ENCODE measurements at regions not wholly inside any gene's neighbourhood (a gene's known extent, or its start where the extent isn't known, plus 50 kb on each side); places are given as distances from the start of the nearest gene placed in this dataset.
"Not testable (repeated sequence)": the region's sequence is repeated elsewhere in the genome, so short reads cannot be mapped to it uniquely, and the experiment has no call there.

- no peak overlapping the region for H3K27ac ChIP-seq (ENCODE audit: low read length)
- DNase-seq, result no peak
- no peak overlapping the region for H3K4me3 ChIP-seq (ENCODE audit: low read length)
- H3K27me3 ChIP-seq (ENCODE audit: control insufficient read depth, insufficient read depth, low read length), result no peaks in the 10 kb centered on the region
- 56% methylated on average over 1 of the region's 3 CpGs for whole genome bisulfite sequencing (ENCODE audit: insufficient coverage, low lambda C conversion rate)
- no peaks in the 10 kb centered on the region for H3K4me1 ChIP-seq (ENCODE audit: control insufficient read depth, insufficient read depth, low read length)
- no peaks in the 10 kb centered on the region for H3K36me3 ChIP-seq (ENCODE audit: control insufficient read depth, insufficient read depth, low read length)
- H3K9me3 ChIP-seq (ENCODE audit: control insufficient read depth, low read depth, low read length), result no peaks in the 10 kb centered on the region
These were observed 238.0 kb upstream of the DDI1 start for GRCh38 chr11:103798446-103798845.

DNA sequence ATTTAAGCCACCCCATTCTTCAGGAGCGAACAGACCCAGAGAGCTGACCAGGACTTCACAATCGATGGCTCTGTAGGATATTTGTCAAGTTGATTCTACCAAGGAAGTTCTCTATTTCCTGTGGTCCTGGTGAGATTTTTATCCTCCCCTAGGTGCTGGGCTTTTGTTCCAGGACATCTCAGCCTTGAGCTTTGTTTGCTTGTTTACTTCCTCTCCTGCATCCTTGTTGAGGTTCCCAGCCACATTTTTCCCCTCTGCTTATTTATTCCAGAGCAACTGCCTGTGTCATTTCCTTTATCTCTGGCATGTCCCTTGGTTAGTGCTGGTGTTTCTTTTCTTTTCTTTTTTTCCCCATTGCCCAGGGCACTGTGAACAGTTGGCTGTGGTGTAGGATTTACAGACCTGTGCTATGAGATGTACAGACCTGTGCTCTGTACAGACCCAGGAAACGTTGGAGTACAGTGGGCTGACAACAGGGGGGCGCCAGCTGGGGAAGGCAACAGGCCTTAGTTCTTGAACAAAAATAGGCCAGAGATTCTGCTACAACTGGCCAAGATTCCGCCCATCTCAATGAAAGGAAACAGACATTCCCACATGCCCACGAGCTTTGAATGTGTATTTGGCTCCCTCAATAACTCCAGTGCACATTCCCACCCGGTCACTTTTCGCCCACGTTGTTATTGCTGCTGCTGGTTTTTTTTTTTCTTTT, 235.9 kb upstream of the DDI1 start:
- H3K36me3 ChIP-seq (ENCODE audit: control insufficient read depth, insufficient read depth, low read length), result no peaks in the 10 kb centered on the region
- no peak overlapping the region for H3K27ac ChIP-seq (ENCODE audit: low read length)
- H3K27me3 ChIP-seq (ENCODE audit: control insufficient read depth, insufficient read depth, low read length), result no peaks in the 10 kb centered on the region
- H3K4me1 ChIP-seq (ENCODE audit: control insufficient read depth, insufficient read depth, low read length), result no peaks in the 10 kb centered on the region
- 92% methylated on average over 3 of the region's 9 CpGs for WGBS (ENCODE audit: insufficient coverage, low lambda C conversion rate)
- no peaks in the 10 kb centered on the region for H3K9me3 ChIP-seq (ENCODE audit: control insufficient read depth, low read depth, low read length)
- DNase-seq, result no peak
- H3K4me3 ChIP-seq (ENCODE audit: low read length), result no peak overlapping the region

GRCh38 chr11:103803062-103803461, 233.4 kb upstream of the DDI1 start:
- H3K27ac ChIP-seq (ENCODE audit: low read length), result no peak overlapping the region
- H3K4me1 ChIP-seq (ENCODE audit: control insufficient read depth, insufficient read depth, low read length), result no peaks in the 10 kb centered on the region
- WGBS (ENCODE audit: insufficient coverage, low lambda C conversion rate), result no CpG with 5 or more reads among the region's 3 CpGs

GRCh38 chr11:103805688-103806009, 230.8 kb upstream of the DDI1 start:
- Histone ChIP-seq H3K27ac (ENCODE audit: low read length) (no peak overlapping the region), H3K4me1 (ENCODE audit: control insufficient read depth, insufficient read depth, low read length) (no peaks in the 10 kb centered on the region), H3K27me3 (ENCODE audit: control insufficient read depth, insufficient read depth, low read length) (no peaks in the 10 kb centered on the region), H3K9me3 (ENCODE audit: control insufficient read depth, low read depth, low read length) (no peaks in the 10 kb centered on the region), H3K36me3 (ENCODE audit: control insufficient read depth, insufficient read depth, low read length) (no peaks in the 10 kb centered on the region), H3K4me3 (ENCODE audit: low read length) (no peak overlapping the region)
- DNase-seq, result no peak

More at GRCh38 chr11:103803062-103803461, 233.4 kb upstream of the DDI1 start:
- Histone ChIP-seq H3K36me3 (ENCODE audit: control insufficient read depth, insufficient read depth, low read length) (no peaks in the 10 kb centered on the region), H3K4me3 (ENCODE audit: low read length) (no peak overlapping the region), H3K9me3 (ENCODE audit: control insufficient read depth, low read depth, low read length) (no peaks in the 10 kb centered on the region), H3K27me3 (ENCODE audit: control insufficient read depth, insufficient read depth, low read length) (no peaks in the 10 kb centered on the region)
- no peak for DNase-seq

GRCh38 chr11:103806130-103806895, 230.1 kb upstream of the DDI1 start:
- H3K9me3 ChIP-seq (ENCODE audit: control insufficient read depth, low read depth, low read length), result no peaks in the 10 kb centered on the region
- no peaks in the 10 kb centered on the region for H3K27me3 ChIP-seq (ENCODE audit: control insufficient read depth, insufficient read depth, low read length)
- H3K36me3 ChIP-seq (ENCODE audit: control insufficient read depth, insufficient read depth, low read length), result no peaks in the 10 kb centered on the region
- no peak overlapping the region for H3K27ac ChIP-seq (ENCODE audit: low read length)
- no peak overlapping the region for H3K4me3 ChIP-seq (ENCODE audit: low read length)
- H3K4me1 ChIP-seq (ENCODE audit: control insufficient read depth, insufficient read depth, low read length), result no peaks in the 10 kb centered on the region
- 59% methylated on average over 3 of the region's 5 CpGs for WGBS (ENCODE audit: insufficient coverage, low lambda C conversion rate)
- DNase-seq, result peak in 1 of 2 donors; percentile 8

DNA sequence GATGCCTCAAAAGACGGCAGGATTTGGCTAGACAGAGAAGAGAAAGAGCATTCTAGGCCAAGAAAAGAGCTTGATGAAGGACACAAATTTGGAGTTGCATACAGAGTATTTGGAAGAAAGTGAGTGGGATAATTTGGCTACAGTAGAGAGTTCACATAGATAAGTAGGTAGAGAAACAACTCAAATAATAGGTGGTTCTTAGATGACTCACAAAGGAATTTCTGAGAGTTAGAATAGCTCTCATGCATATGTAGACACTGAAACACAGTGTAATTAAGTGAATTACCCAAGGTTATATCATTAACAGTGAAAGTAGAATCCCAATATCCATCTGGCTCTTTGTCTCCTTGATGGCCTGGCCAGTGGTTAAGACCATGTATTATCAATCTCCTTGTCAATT, 228.6 kb upstream of the DDI1 start:
- no peak for DNase-seq
- Histone ChIP-seq H3K27me3 (ENCODE audit: control insufficient read depth, insufficient read depth, low read length) (no peaks in the 10 kb centered on the region), H3K9me3 (ENCODE audit: control insufficient read depth, low read depth, low read length) (no peaks in the 10 kb centered on the region), H3K4me3 (ENCODE audit: low read length) (no peak overlapping the region), H3K36me3 (ENCODE audit: control insufficient read depth, insufficient read depth, low read length) (no peaks in the 10 kb centered on the region), H3K4me1 (ENCODE audit: control insufficient read depth, insufficient read depth, low read length) (no peaks in the 10 kb centered on the region), H3K27ac (ENCODE audit: low read length) (no peak overlapping the region)
- WGBS (ENCODE audit: insufficient coverage, low lambda C conversion rate), result 86% methylated on average over 1 of the region's 1 CpG

GRCh38 chr11:103808252-103808651, 228.2 kb upstream of the DDI1 start:
- no CpG with 5 or more reads among the region's 3 CpGs for WGBS (ENCODE audit: insufficient coverage, low lambda C conversion rate)
- no peaks in the 10 kb centered on the region for H3K36me3 ChIP-seq (ENCODE audit: control insufficient read depth, insufficient read depth, low read length)
- DNase-seq, result no peak
- H3K27me3 ChIP-seq (ENCODE audit: control insufficient read depth, insufficient read depth, low read length), result no peaks in the 10 kb centered on the region
- H3K4me3 ChIP-seq (ENCODE audit: low read length), result no peak overlapping the region
- H3K4me1 ChIP-seq (ENCODE audit: control insufficient read depth, insufficient read depth, low read length), result no peaks in the 10 kb centered on the region
- no peak overlapping the region for H3K27ac ChIP-seq (ENCODE audit: low read length)
- H3K9me3 ChIP-seq (ENCODE audit: control insufficient read depth, low read depth, low read length), result no peaks in the 10 kb centered on the region

GRCh38 chr11:103811870-103812455, 224.5 kb upstream of the DDI1 start:
- H3K4me3 ChIP-seq (ENCODE audit: low read length), result no peak overlapping the region

DNA sequence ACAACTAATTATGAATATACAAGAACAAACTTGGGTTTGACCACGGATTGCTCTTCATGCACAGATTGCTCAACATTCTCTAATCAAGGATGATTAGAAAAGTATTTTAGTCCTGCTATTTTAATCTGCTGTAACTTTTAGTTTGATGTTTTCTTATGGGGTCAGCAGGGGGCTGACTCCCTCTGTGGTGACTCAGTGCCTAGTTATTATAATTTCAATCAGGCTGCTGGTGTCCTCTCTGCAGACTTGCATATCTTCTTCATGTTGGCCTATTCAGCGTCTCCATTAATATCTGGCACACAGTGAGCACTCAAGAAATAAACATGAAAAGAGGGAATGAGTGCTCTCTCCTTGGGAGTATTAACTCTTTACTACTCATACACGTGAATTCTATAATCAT, 223.8 kb upstream of the DDI1 start:
- Histone ChIP-seq H3K9me3 (ENCODE audit: control insufficient read depth, low read depth, low read length) (no peaks in the 10 kb centered on the region), H3K27ac (ENCODE audit: low read length) (no peak overlapping the region), H3K4me3 (ENCODE audit: low read length) (no peak overlapping the region), H3K36me3 (ENCODE audit: control insufficient read depth, insufficient read depth, low read length) (no peaks in the 10 kb centered on the region), H3K27me3 (ENCODE audit: control insufficient read depth, insufficient read depth, low read length) (no peaks in the 10 kb centered on the region), H3K4me1 (ENCODE audit: control insufficient read depth, insufficient read depth, low read length) (no peaks in the 10 kb centered on the region)
- no peak for DNase-seq
- WGBS (ENCODE audit: insufficient coverage, low lambda C conversion rate), result 100% methylated on average over 1 of the region's 3 CpGs

More at GRCh38 chr11:103811870-103812455, 224.5 kb upstream of the DDI1 start:
- no CpG with 5 or more reads among the region's 3 CpGs for WGBS (ENCODE audit: insufficient coverage, low lambda C conversion rate)
- H3K4me1 ChIP-seq (ENCODE audit: control insufficient read depth, insufficient read depth, low read length), result no peaks in the 10 kb centered on the region
- H3K27me3 ChIP-seq (ENCODE audit: control insufficient read depth, insufficient read depth, low read length), result no peaks in the 10 kb centered on the region
- no peak overlapping the region for H3K27ac ChIP-seq (ENCODE audit: low read length)
- H3K9me3 ChIP-seq (ENCODE audit: control insufficient read depth, low read depth, low read length), result no peaks in the 10 kb centered on the region
- no peak for DNase-seq
- no peaks in the 10 kb centered on the region for H3K36me3 ChIP-seq (ENCODE audit: control insufficient read depth, insufficient read depth, low read length)

- not testable (repeated sequence) for H3K4me3 ChIP-seq (ENCODE audit: low read length); H3K27me3 ChIP-seq (ENCODE audit: control insufficient read depth, insufficient read depth, low read length); DNase-seq; H3K36me3 ChIP-seq (ENCODE audit: control insufficient read depth, insufficient read depth, low read length); H3K9me3 ChIP-seq (ENCODE audit: control insufficient read depth, low read depth, low read length); H3K27ac ChIP-seq (ENCODE audit: low read length); H3K4me1 ChIP-seq (ENCODE audit: control insufficient read depth, insufficient read depth, low read length)
- WGBS (ENCODE audit: insufficient coverage, low lambda C conversion rate), result no CpG with 5 or more reads among the region's 8 CpGs
These were observed 216.1 kb upstream of the DDI1 start for GRCh38 chr11:103820345-103820744.

Measured in large intestine (tissue), 3 donors.